Retina (tissue), 1 donor: ENCODE measurements at regions not wholly inside any gene's neighbourhood (a gene's known extent, or its start where the extent isn't known, plus 50 kb on each side); places are given as distances from the start of the nearest gene placed in this dataset.
"Not testable (repeated sequence)": the region's sequence is repeated elsewhere in the genome, so short reads cannot be mapped to it uniquely, and the experiment has no call there.

Experiments
- DNase-seq: peaks from one replicate; pipeline ENCODE4 v3.0.0-alpha.2; 2016

GRCh38 chr13:86870444-86870843, 800.7 kb upstream of the SLITRK5 start:
- DNase-seq = peak; percentile 34

- DNase-seq = no peak
Observed at GRCh38 chr13:86877441-86877840, 793.7 kb upstream of the SLITRK5 start.

GRCh38 chr13:86878781-86879180, 792.4 kb upstream of the SLITRK5 start:
- DNase-seq = no peak

- no peak for DNase-seq
Observed at GRCh38 chr13:86881390-86881789, 789.8 kb upstream of the SLITRK5 start.

- no peak for DNase-seq
Observed at GRCh38 chr13:86882107-86882506, 789.1 kb upstream of the SLITRK5 start.

GRCh38 chr13:86882835-86883234, 788.3 kb upstream of the SLITRK5 start:
- DNase-seq = no peak

GRCh38 chr13:86892330-86892729, 778.8 kb upstream of the SLITRK5 start:
- DNase-seq = no peak

GRCh38 chr13:86900906-86901305, 770.3 kb upstream of the SLITRK5 start:
- no peak for DNase-seq

DNA sequence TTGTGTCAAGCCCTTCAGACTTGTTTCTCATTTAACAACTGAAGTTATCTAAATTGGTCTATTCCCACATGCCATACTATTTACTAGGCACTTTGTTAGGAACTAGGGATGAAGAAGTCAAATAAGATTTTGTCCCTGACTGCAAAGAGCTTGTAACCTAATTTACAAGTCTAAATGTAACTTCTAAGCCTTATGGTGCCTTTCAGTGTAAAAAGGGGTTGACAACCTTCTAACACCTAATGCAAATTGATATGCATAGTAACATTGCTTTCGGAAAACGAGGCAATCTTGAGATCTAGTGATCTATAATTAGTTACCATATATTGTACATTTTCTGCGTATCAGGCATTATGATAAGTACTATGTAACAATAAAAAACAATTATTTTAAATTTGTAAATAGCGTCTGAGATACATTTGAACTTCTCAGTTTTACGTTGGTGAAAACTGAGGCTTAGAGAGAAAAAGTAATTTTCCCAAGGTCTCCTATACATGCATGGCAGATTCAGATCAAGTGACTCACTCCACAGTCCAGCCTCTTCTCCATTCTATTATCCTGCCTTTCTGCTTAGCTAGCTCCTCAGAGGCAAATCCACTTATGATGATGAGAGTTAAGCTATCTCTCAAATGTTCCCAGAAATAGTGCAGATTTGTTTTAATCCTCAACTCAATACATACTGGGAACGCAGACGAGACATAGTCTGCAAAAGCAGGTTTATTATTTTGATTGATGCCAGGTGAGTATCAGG, 764.9 kb upstream of the SLITRK5 start:
- no peak for DNase-seq

GRCh38 chr13:86907156-86907555, 764.0 kb upstream of the SLITRK5 start:
- no peak for DNase-seq

- no peak for DNase-seq
Observed at GRCh38 chr13:86909318-86909717, 761.9 kb upstream of the SLITRK5 start.

- DNase-seq = no peak
Observed at GRCh38 chr13:86914757-86915156, 756.4 kb upstream of the SLITRK5 start.

GRCh38 chr13:86917438-86917837, 753.7 kb upstream of the SLITRK5 start:
- DNase-seq = not testable (repeated sequence)

GRCh38 chr13:86918682-86919081, 752.5 kb upstream of the SLITRK5 start:
- DNase-seq = no peak

DNA sequence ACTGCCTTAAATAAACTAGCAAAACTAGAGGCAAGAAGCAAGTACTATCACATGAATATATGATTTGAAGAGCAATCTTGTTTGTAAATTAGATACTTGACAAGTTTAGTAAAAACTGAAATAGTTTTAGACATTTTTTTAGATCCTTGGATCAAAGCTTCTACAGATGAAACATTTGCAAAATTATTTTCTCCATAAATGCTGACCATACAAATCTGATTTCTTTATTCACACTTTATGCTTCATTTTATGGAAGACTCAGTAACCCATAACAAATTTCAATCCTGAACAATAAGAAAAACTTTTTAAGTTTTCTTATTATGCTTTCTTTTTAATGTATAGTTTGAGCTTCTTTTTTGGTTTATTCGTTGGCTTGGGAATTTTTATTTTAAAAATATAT, 750.2 kb upstream of the SLITRK5 start:
- no peak for DNase-seq

GRCh38 chr13:86922936-86923335, 748.2 kb upstream of the SLITRK5 start:
- no peak for DNase-seq

GRCh38 chr13:86926916-86927315, 744.3 kb upstream of the SLITRK5 start:
- not testable (repeated sequence) for DNase-seq

DNA sequence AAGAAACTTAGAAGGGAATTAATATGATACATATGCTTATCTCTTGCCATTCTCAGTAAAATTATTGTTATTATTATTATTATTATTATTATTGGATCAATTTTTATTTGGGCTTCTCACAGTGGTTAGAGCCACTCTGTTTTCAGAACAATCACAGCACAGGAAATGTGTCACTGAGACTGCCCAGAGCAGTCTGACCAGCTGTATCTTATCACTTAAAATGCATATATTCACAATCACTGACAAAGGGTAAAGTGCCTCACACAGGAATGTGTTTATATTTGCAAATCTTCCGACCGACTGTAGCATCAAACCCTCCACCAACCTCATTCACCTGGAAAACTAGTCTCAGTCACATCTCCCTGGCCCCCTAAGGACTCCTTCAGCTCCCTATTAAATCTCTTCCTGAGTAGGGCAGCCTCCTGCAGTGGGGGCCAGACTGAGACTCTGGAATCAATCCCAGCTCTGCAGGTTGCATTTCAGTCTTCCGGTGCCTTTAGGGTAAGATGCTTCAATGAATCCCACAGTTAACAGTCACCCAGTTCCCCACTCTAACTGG, 738.3 kb upstream of the SLITRK5 start:
- no peak for DNase-seq

- DNase-seq = no peak
Observed at GRCh38 chr13:86933676-86934075, 737.5 kb upstream of the SLITRK5 start.

GRCh38 chr13:86937316-86937715, 733.9 kb upstream of the SLITRK5 start:
- no peak for DNase-seq

- no peak for DNase-seq
Observed at GRCh38 chr13:86945584-86945983, 725.6 kb upstream of the SLITRK5 start.

DNA sequence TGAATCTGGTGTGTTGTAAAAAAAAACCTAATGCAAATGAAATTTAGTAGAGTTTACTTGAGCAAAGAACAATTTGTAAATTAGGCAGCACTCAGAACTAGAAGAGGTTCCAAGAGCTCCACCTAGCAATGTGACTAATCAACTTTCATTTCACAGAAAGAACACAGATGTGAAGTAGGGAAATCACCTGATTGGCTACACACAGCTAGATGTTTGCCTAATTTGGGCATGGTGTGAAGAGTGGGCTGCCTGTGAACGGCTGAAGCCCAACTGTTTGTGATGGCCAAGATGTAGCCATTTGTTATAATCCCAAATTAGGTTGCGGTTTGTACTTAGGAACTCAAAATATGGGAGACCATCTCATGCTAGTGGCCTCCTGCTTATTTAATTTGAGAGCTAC, 724.4 kb upstream of the SLITRK5 start:
- no peak for DNase-seq

DNA sequence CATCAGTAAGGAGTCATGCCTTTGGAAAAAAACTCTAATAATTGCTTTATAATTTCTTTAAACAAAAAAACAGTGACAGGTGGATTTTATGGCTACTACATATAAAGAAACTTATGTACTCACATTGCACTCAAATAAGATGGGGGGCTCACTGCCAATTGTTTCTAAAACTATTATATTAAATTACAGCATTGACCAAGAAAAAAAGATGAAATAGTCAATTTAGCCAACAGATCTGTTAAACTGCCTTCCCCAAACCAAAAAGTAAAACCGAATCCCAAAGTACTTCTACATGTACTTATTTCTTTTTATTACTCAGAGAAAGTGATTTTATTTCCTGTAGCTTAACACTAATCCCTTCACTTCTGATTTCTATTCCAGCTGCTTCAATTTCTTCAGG, 716.8 kb upstream of the SLITRK5 start:
- DNase-seq = no peak

GRCh38 chr13:86960876-86961275, 710.3 kb upstream of the SLITRK5 start:
- DNase-seq = no peak
